RPMI8226 (cell line): ENCODE measurements at regions not wholly inside any gene's neighbourhood (a gene's known extent, or its start where the extent isn't known, plus 50 kb on each side); places are given as distances from the start of the nearest gene placed in this dataset.

Source experiments
- DNase-seq: peaks from one replicate; pipeline ENCODE4 v3.0.0-alpha.2; 2015

DNA sequence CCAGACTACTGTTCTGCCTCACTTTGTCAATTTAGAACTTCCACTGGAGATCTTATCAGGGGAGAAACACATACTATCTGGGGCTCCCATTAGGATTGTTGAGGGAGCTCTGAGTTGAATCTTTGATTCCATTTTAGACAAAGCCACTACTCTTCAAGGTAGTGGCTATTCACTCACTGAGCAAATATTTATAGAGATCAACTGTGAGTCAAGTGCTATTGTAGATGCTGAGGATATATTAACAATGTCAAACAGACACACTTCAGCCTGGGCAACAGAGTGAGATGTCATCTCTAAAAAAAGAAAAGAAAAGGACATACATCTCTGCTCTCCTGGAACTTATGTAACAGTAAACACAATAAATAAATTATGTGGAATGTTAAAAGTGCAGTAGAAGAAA lies 315.3 kb downstream of the PTEN start:
- DNase-seq = no peak

DNA sequence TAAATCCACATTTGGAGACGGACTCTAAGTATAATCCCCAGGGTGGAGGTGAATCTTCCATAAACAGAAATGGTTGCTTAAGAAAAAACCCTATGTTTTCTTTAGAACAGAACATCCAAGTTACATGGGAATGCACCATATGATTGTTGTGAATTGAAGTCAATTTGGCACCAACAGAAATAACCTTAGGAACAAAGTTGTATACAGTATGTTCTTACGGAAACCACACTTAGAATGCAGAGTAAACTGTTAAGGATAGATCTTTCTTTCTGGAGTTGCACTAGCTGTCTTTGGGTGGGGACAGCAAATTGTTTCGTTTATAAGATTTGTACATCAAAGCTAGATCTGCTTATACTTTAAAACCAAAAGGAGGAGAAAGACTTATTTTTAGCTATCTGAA lies 316.4 kb downstream of the PTEN start:
- no peak for DNase-seq

DNA sequence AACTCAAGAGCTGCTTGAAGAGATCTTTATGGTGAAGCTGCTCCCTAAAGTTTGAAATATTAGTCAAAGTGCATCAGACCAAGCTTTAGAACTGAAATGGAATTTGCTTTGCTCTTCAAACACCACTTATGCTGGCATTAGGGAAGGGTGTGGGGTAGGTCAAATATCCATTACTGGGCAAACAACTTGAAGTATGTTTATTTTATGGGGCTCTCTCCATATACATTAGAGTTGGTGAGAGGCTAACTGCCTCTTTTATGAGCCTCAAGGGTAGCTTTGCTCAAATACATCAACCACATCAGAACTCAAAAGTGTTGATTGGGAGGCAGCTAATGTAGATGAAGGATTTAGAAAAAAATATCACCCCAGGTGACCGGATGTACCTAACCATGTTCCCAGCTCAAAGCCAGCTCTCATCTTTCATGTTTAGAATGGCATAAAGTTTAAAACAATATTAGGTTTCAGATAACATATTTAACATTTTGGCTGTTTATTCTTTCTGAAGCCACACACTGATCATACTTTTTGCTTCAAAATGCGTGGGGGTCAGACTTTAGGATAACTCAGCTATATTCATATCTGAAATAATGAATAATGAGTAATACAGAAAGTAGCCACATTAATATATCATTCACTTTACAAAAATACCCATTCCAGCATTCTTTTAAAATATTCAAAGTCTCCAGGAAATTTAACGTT lies 318.6 kb downstream of the PTEN start:
- no peak for DNase-seq

DNA sequence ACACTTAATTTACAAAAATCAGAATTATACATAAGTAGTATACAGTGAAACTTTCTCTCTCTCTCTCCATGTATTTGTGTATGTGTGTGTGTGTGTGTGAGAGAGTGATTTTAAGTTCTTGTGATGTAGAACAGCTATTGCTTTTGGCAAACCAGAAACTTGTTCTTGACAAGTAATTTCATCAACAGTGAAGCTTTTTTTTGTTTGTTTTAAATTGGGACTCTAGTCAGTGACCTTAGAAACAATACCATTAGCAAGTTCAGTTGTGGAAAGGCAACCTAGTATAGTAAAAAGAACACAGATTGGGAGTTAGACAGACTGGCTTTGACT lies 319.1 kb downstream of the PTEN start:
- DNase-seq = no peak

DNA sequence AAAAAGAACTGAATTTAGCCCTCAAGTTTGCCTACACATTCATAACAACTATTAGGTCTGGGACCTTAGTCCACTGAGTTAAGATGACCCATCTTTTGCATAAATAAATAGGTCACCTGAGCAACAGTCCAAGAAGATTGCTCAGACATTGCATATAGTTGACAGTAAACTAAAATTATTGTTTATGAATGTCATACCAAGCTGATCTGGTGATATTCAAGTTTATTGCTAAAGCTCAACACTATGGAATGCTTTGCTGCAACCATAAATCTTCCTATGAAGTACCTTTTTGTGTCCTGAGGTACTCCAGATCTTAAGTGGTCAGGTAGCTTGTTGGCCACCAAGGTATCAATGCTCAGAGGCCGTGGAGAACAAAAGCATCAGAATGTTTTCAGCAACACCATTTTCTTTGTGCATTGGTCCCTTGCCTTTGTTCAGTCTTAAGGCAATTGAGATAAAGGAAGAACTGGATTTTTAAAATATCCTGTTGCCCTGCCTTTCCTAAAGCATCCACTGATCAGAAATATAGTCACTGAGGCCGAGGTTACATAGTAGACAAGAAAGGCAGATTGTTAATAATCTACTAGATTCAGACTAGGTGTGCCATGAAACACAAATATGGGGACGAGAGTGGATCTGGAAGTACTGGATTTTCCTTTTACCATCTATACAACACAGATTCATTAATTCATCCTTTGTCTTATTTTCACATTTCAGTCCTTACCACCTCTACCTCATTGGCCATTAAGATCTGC lies 321.3 kb downstream of the PTEN start:
- DNase-seq = no peak

DNA sequence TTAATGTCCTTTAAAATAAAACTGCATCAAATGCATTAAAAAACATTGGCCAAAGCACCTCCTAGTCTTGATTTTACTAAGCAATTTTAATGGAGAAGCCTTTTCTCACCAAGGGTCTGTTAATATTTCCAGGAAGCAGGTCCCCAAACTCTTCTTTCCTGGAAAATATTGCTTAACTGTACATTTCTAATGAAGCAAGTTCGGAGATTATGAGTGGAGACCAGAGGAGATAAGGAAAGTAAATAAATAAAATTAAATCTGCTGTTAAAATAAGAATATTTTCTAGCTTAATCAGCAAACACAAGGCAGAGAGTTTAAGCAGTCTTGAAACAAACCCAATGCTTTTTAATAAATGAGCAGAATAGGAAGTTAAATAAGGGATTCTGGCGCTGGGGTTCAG lies 322.4 kb downstream of the PTEN start:
- DNase-seq = no peak

DNA sequence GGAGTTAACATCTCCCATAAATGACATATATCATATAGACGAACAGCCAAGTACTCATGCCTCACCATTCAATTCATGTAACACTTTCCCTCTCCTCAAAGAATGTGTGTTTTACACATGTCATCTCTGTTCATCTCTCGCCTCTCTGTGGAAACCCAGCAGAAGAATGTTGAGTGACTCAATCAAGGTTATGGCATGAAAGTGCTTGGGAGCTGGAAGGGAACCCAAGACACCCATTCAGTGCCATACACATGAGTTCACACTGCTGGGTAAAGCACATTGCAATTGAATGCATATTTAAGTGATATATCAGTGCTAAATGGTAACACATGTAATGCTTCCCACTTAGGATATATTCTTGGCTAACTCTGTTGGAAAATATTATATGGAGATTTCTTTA lies 322.9 kb downstream of the PTEN start:
- DNase-seq = no peak

DNA sequence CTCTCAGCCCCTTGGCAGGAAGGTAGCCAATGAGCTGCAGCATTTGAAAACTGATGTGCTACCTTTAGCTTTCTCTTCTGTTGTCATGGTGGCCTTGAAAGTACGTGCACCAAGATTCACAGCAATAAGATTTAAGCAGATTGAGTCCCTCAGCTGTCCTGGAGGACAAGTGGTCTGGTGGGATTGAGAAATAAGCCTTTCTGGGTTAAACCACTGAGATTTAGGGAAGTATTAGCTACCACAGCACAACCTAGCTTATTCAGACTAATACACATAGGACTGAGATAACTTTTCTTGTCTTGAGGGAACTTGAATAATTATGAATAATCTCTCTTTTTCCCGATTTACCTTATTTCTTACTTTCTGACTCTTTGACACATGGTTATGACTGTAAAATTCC lies 324.0 kb downstream of the PTEN start:
- no peak for DNase-seq

DNA sequence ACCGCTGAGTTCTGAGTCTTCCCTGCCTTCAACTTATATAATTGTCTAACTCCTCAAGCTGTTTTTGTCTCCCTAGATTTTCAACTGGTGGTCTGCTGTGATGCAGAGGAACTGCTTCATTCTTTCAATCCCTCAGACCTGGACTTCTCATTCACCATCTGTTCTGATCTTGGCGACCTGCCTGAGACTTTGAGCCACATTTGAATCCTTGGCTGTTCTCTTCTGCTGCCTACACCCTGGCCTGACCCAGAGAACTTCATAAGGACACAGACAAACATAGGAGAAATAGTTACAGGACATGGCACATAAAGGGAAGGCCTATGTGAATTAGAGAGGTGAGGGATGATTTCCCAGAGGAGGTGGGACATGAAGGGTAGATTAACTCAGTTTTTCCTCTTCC lies 326.7 kb downstream of the PTEN start:
- DNase-seq = no peak

DNA sequence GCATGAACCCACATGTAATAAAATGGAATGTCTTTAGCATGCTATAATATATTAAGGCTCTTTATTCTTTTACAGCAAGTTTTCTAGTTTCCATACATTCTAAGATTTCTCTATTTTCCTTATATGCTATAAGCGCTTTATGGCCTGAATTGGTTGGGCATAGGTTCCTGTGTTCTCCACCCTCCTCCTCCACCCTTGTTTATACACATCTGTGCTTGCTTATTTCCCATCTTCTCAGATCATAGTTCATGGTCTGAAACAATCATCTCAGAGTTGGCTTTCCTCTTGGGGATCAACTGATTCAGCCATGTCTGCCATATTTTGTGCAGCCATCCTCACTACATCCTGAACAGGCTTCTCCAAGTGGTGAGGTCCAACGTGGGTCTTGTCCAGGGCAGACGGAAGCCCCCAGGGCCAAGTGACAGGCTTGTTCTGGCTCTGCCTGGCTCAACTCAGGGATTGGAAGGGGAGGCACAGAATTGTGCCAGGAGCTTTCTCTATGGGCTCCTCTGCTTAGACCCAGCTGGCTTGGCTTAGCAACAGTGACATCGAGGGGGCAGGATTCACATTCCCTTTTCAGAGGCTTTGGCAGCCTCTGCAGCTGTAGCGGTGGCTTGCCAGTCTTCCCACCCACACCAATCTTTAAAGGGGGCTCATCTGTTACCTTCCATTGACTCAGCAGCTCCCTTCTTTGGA lies 327.3 kb downstream of the PTEN start:
- DNase-seq = no peak

DNA sequence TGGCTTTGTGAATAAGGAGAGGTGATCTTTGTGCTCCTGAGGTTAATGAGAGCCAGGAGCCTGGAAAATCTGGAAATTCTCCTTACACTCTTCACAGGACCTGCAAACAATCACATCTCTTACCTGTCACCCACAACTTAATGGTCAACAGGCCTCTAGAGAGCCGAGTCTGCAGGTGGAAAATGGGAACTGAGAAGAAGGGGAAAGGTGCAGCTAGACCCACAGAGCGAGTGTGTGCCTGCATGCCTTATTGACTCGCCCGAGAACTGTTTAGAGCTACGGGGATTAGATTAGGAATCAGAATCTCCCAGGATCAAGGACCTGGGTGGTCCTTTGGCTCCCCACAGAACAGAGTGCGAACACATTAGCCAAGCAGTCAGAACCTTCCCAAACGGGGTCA lies 329.6 kb downstream of the PTEN start:
- DNase-seq = no peak

DNA sequence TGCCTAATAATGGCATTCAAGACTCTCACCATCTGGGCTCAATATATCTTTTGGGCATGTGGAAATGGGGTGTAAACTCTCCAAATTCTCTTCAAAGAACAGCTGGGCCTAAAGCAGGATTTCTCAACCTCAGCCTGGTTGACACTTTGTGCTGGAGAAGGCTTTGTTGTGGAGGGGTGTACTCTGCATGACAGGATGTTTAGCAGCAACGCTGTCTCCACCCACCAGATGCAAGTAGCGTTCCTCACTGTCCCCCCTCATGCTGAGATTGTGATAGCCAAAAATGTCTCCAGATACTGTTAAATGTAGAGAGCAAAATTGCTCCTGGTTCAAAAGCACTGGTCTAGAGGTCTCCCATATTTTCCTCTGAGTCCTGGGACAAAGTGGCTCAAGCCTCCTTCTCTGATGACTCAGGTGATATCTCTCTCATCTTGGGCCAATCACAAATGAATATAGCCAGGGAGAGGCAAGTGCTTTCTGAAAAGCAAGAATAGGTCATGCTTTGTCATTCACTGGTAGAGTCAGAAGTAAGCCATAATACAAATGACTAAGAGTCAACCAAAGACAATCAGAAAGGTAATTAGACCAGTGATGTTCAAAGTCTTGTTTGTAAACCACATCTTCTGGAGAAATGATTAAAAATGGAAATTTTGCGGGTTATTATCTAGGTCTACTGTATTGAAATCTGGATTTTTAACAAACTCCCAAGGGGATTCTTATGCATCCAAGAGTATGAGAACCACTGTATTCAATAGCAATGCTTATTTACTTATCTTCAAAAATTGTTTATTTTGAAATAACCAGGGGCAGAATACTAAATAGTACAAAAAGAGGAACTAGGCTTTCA lies 330.8 kb downstream of the PTEN start:
- no peak for DNase-seq

DNA sequence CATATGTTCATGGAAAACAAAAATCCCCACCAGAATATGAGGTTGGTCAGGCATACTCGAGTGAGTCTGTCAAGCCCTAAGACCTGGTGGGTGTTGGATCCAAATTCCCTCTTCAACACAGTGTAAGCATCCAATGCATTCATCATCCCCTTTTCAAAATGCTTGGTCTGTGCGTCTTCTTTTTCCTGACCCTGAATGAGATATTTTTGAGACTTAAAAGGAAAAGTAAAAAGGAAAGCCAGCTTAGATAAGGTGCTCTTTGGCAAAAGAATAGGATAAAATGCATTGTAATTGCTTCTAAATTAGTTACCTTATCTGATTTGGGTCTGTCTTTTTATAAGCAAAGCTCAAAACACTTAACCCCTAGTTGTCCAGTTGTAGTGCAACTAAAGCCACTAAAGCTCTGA lies 331.5 kb downstream of the PTEN start:
- no peak for DNase-seq

DNA sequence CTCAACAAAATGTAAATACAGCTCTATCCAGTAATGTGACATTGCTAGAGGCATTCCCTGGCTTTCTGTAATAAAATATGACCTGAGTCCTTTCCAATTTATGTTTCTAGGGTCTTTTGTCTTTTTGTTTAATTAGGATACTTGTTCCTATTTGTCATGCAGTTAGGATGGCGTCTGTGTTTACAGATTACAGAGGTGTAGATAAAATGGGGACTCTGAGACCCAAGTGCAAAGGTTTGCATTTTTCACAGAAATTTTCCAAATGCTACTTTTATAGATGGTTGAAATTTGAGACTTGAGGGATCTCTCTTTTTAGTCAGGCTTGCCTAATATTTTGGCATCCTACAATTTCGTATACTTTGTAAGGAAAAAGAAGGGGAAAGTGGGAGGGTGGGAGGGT lies 332.4 kb downstream of the PTEN start:
- no peak for DNase-seq

DNA sequence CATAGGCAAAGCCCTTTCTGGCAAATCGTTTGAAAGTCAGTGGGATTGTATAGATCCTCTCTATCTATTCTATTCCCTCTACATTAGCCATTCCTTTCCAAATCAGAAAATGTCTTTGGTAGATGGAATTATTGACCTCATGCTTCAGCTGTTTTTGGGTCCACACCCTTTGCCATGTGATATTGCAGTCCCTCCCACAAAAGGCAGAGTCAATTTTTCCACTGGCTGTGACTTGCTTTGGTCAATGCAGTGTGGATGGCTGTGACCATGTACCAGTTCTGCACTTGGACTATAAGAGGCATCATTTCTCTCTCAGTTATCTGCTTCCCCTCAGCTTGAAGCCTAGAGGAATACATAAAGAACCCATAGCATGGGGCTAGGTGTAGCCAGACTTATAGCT lies 332.9 kb downstream of the PTEN start:
- DNase-seq = no peak

DNA sequence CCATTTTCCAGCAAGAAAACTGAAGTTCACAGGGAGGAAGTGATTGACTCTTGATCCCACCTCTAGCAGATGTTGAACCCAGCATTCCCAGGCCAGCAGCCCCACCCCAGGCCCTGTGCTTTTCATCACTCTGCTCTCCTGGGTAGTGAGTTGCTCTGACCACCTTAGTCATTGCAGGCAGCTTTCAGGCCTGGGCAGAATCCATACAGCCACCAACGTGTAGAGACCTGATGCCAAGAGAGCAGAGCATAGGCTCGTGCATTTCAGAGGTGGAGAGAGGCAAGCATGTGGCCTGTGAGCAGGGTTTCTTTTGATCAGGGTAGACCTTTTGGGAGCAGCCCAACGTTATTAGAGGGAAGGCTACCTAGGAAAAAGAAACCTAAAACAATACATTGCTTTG lies 334.6 kb downstream of the PTEN start:
- no peak for DNase-seq

DNA sequence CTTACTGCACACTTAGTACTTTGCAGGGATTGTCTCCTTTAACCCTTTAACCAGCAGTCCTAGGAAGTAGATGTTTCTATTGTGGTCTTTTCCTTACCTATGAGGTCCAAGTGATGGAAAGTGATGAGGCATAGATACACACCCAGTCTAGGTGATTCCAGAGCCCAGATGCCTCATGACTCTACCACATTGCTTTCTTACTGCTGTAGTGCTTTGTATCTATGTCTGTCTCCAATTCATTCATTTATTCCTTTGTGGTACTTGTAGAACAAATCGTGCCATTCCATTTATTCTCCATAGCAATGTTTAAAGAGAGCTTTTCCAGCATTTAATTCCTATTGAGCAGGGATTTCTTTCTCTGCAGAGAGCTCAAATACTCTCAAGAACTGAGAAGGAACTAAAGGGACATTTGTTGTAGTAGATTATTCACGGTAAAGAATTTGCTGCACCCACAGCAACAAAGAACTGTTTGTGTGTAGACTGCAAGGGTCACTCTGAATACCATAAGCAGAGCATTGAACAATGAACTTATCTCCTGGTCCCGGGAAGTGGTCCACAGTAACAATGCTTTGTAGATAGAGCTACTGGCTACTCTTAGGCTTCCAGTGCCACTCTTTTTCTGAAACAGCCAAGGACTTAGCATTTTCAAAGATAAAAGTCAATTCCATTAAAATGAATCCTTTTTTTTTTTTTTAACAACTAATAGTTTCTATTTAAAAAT lies 337.0 kb downstream of the PTEN start:
- DNase-seq = no peak

DNA sequence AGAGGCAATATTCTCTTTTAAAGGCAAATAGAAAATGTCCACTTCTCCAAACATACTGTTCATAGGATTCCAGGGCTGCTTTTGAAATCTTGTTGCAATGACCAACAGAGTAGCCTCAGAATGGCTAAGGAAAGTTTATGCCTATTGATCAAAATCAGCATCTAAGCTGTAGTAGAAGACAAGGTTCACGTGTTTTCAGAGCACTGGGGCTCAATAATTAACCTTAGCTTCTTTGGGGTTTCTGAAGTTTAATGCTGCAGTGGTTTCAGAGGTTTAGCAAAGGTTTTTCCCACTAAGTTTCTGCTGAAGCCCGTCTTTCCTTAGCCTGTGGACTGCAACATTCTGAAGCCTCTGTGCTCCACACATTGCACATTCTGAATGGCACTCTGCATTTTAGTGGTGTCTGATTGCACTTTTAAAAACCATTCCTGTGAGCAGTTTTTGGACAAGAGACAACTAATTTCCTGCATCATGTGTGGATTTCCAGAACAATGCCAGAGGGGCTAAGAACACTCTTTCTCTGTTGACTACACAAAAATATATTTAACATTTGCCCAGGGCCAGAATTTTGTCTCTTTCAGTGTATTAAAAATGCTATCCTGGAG lies 342.5 kb downstream of the PTEN start:
- DNase-seq = no peak

DNA sequence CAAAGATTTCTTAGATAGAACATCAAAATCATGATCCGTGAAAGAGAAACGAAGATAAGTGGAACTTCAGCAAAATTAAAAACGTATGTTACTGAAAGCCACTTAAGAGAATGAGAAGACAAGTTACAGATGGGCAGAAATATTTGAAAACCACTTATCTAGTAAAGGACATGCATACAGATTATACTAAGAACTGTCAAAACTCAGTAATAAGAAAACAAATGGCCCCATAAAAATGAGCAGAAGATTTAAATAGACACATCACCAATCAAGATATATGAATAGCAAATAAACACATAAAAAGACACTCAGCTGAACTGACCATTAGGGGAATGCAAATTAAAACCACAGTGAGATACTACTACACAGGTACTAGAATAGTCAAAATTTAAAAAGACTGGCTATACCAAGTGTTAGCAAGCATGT lies 343.7 kb downstream of the PTEN start:
- no peak for DNase-seq

DNA sequence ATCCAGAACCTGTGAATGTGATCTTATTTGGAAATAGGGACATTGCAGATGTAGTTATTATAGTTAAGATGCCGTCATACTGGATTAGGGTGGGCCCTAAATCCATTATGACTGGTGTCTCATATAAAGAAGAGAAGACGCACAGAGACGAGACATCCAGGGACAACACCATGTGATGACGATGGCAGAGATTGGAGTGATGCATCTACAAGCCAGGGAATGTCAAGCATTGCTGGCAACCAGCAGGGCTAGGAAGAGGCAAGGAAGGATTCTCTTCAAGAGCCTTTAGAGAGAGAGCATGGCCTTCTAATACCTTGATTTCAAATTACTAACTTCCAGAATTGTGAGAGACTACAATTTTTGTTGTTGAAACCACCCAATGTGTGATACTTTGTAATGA lies 345.8 kb downstream of the PTEN start:
- no peak for DNase-seq

DNA sequence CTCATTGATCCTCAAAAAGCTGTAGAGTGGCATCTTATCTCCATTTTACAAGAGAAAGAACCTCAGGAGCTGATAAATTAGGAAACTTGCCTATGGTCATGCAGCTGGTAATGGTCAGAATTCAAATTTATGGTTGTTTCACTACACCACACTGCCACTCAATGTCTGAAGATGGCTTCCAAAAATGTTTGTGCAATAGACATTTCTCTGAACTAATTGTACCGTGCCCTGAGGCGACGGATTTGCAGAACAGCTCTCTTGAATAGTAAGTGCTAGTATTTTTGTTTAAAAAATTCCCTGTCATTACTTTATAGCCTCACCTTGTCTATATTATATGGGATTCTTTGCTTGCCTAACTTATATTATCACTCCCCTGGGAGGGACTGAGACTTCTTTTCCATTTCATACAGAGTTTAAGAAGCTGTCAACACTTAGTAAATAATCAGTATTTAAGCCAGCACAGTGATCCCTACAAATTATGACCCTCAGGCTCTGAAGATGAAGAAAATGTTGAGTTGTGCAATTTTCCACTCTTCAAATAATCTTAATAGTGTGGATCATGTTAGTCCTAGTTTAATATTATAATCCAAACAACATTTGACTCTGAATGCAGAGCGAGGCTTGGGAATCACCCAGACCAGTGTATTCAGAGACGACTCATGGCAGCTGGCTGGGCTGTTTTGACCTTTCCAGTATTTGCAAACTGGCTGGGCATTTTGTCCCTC lies 346.6 kb downstream of the PTEN start:
- no peak for DNase-seq

DNA sequence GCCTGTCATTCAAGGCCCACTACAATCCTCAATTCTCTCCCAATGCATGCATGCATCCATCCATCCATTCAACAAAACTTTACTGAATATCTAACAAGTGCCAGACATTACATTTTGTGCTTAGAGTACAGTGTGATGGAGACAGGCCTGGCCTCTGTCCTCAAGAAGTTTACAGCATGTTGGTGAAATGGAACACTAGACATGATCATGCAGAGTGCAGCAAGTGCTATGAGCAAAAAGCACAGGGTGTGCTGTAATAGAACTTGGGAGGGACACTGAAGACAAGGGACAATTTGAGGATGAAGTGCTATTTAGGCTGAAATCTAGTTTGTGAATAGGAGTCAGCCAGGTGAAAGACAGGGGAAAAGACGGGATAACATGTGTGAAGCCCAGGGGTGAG lies 347.8 kb downstream of the PTEN start:
- DNase-seq = no peak
